ENCODE measurements at regions not wholly inside any gene's neighbourhood (a gene's known extent, or its start where the extent isn't known, plus 50 kb on each side); places are given as distances from the start of the nearest gene placed in this dataset.

- TF ChIP-seq CTCF (conservative IDR thresholded peaks at IDR 0.05; ENCODE audit: low read length): no peak
- no peak for TF ChIP-seq EZH2phosphoT487 (IDR thresholded peaks at IDR 0.05; ENCODE audit: borderline replicate concordance)
These were observed 102.6 kb upstream of the LYZL1 start for GRCh38 chr10:29186221-29186620.

Data from Loucy (cell line).